GM06990 (cell line): ENCODE measurements at regions not wholly inside any gene's neighbourhood (a gene's known extent, or its start where the extent isn't known, plus 50 kb on each side); places are given as distances from the start of the nearest gene placed in this dataset.

Experiments
- DNase-seq: peaks from one replicate; pipeline ENCODE4 v3.0.0-alpha.2; 2011; ENCODE audit not compliant: insufficient read length; ENCODE audit errors: extremely low read depth
- H3K27me3 ChIP-seq: replicated peaks from 2 replicates; pipeline ENCODE4 v1.6.0; 2011; ENCODE audit warnings: low read length; ENCODE audit not compliant: control insufficient read depth, insufficient read depth
- H3K36me3 ChIP-seq: 2 replicates; pipeline ENCODE4 v1.5.1; 2011; ENCODE audit warnings: low read length; ENCODE audit not compliant: control insufficient read depth, insufficient read depth
- H3K4me3 ChIP-seq: replicated peaks from 2 replicates; pipeline ENCODE4 v1.5.1; 2011; ENCODE audit warnings: low read depth, mild to moderate bottlenecking, control low read depth, low read length
- CTCF ChIP-seq: IDR thresholded peaks from 2 replicates; pipeline ENCODE4 v1.5.1; 2011; ENCODE audit warnings: low read length, control low read depth, mild to moderate bottlenecking, inconsistent platforms; ENCODE audit not compliant: insufficient read depth, poor library complexity, severe bottlenecking

GRCh38 chr16:73692861-73693260 lies 603.8 kb upstream of the PSMD7 start:
- H3K27me3 ChIP-seq, result no peaks in the 10 kb centered on the region
- no peaks in the 10 kb centered on the region for H3K36me3 ChIP-seq
- TF ChIP-seq CTCF, result no peak
- no peak for DNase-seq
- H3K4me3 ChIP-seq, result no peak overlapping the region

GRCh38 chr16:73683804-73684203 lies 612.8 kb upstream of the PSMD7 start:
- H3K36me3 ChIP-seq, result no peaks in the 10 kb centered on the region
- TF ChIP-seq CTCF, result no peak
- no peak for DNase-seq
- H3K4me3 ChIP-seq, result no peak overlapping the region
- no peaks in the 10 kb centered on the region for H3K27me3 ChIP-seq

GRCh38 chr16:73672135-73672534 lies 624.2 kb upstream of the ZFHX3 start:
- Histone ChIP-seq H3K36me3 (no peaks in the 10 kb centered on the region), H3K27me3 (no peaks in the 10 kb centered on the region), H3K4me3 (no peak overlapping the region)
- no peak for TF ChIP-seq CTCF
- no peak for DNase-seq

GRCh38 chr16:73670836-73671820 lies 623.2 kb upstream of the ZFHX3 start:
- no peaks in the 10 kb centered on the region for H3K27me3 ChIP-seq
- H3K4me3 ChIP-seq, result no peak overlapping the region
- no peak for DNase-seq
- no peaks in the 10 kb centered on the region for H3K36me3 ChIP-seq
- no peak for TF ChIP-seq CTCF

- DNase-seq, result no peak
- Histone ChIP-seq H3K4me3 (no peak overlapping the region), H3K27me3 (no peaks in the 10 kb centered on the region), H3K36me3 (no peaks in the 10 kb centered on the region)
- no peak for TF ChIP-seq CTCF
Observed at GRCh38 chr16:73669535-73670274, 621.8 kb upstream of the ZFHX3 start.
